AG10803 (cell line): ENCODE measurements at regions not wholly inside any gene's neighbourhood (a gene's known extent, or its start where the extent isn't known, plus 50 kb on each side); places are given as distances from the start of the nearest gene placed in this dataset.
A peak's percentile ranks its signal among the peaks of the same experiment; 100 is the strongest.

ENCODE experiments used
- DNase-seq: peaks from one replicate; pipeline ENCODE4 v3.0.0; 2010; ENCODE audit warnings: low read depth
- H3K4me3 ChIP-seq: 2 replicates; pipeline ENCODE4 v1.5.1; 2011; ENCODE audit warnings: mild to moderate bottlenecking, low read length, control low read depth
- CTCF ChIP-seq: conservative IDR thresholded peaks from 2 replicates; pipeline ENCODE4 v1.5.1; 2011; ENCODE audit warnings: mild to moderate bottlenecking, low read length, control low read depth, inconsistent platforms

DNA sequence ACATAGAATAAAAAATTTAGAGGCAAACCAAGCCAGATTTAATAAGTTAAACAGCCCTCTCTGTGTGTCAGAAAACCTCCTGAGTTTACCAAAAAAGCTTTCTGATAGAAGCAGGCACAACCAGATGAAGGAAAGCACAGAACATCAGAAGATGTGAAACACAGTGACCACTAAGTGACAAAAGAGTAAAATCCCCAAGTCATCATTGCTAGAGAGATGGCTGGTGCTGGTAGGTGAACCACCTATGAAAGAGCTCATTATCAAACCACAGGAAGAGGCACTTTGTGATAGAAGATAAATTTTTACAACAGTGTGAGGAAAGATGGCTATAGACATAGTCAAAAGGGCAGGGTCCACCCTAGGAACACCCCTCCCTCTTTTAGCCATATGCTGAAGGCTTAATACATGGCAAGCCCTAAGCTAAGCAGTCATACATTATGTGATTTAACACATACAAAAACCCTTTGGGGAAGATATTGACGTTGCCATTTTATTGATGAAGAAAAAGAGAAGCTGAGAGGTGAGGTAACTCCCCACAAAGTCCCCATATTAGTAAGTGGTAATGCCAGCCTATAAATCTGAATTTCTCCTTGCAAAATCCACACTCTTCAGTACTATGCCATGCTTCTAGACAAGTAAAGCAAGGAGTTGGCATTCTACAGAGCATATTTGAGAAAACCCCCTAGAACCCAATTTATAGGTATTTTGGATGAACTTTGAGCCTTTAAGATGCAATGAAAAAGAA lies 449.9 kb downstream of the LRIG3 start:
- H3K4me3 ChIP-seq = no peak overlapping the region
- DNase-seq = no peak
- no peak for TF ChIP-seq CTCF

- no peak overlapping the region for H3K4me3 ChIP-seq
- TF ChIP-seq CTCF = no peak
- no peak for DNase-seq
Measured at GRCh38 chr12:58479401-58479800, 440.9 kb downstream of the LRIG3 start.

- TF ChIP-seq CTCF = no peak
- no peak for DNase-seq
- H3K4me3 ChIP-seq = no peak overlapping the region
Measured at GRCh38 chr12:58481811-58482210, 438.5 kb downstream of the LRIG3 start.

- no peak overlapping the region for H3K4me3 ChIP-seq
- no peak for TF ChIP-seq CTCF
- no peak for DNase-seq
Measured at GRCh38 chr12:58487255-58487654, 433.0 kb downstream of the LRIG3 start.

DNA sequence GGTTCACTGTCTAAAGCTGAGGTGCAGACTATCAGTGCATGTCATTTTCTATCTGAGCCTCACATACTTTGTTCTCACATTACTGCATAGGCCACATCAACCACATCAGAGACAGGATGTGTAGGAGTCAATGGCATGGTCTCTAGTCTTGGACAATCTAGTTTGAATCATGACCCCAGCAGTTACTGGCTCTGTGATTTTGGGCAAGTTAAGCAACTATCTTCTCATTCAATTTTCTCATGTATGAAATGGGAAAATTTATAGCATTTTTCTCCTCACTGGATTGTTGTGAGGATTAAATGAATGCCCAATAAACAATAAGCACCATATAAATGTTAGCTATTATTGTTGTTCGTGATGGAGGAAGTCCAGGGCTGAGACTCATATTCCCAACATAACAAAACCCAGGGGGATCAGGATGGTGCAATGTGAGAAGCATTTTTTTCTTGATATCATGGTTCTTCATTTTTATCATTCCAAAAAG lies 432.6 kb downstream of the LRIG3 start:
- peak; percentile 98 for DNase-seq
- H3K4me3 ChIP-seq = no peak overlapping the region

GRCh38 chr12:58489394-58489793 lies 430.9 kb downstream of the LRIG3 start:
- no peak for DNase-seq
- no peak overlapping the region for H3K4me3 ChIP-seq
- no peak for TF ChIP-seq CTCF

More for the DNA sequence above, 432.6 kb downstream of the LRIG3 start:
- TF ChIP-seq CTCF = no peak

DNA sequence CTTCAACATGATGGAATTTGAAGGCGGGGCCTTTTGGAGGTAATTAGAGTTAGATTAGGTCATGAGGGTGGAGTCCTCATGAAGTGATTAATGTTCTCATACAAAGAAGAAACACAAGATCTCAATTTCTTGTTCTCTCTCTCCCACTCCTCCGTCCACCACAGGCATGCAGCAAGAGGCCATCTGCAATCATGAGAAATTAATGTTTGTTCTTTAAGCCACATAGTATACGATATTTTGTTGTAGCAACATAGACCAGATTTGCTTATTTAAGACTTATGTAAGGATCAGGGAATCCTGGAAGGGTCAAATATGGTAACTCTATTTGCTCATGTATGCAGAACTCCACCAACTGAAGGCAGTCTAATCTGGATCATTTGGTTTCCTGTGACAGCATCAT lies 429.0 kb downstream of the LRIG3 start:
- TF ChIP-seq CTCF = no peak

More for the DNA sequence above, 429.0 kb downstream of the LRIG3 start:
- no peak overlapping the region for H3K4me3 ChIP-seq
- DNase-seq = peak; percentile 88
